ENCODE measurements at regions not wholly inside any gene's neighbourhood (a gene's known extent, or its start where the extent isn't known, plus 50 kb on each side); places are given as distances from the start of the nearest gene placed in this dataset.

- POLR2A ChIA-PET, result no interaction called here
- peaks cover 27% of the 10 kb centered on the region for H3K27me3 Mint-ChIP-seq (ENCODE audit: insufficient read depth, unreplicated experiment)
- CTCF ChIA-PET, result no interaction called here
- no peaks in the 10 kb centered on the region for H3K36me3 Mint-ChIP-seq (ENCODE audit: insufficient read depth, unreplicated experiment)
- no TSS peak for BruUV-seq (replicated peaks)
- H3K9me3 Mint-ChIP-seq (ENCODE audit: unreplicated experiment), result no peaks in the 10 kb centered on the region
- no peak overlapping the region for H3K27ac Mint-ChIP-seq (ENCODE audit: low read depth, unreplicated experiment)
- no peak for DNase-seq (ENCODE audit: unreplicated experiment)
- intact Hi-C loops (cut with micrococcal nuclease), result no loop called here
- H3K4me3 Mint-ChIP-seq (ENCODE audit: unreplicated experiment), result no peak overlapping the region
- no peak for TF ChIP-seq CTCF (IDR thresholded peaks at IDR 0.05; ENCODE audit: unreplicated experiment)
- H3K4me1 Mint-ChIP-seq (ENCODE audit: insufficient read depth, unreplicated experiment), result no peaks in the 10 kb centered on the region
Observed at GRCh38 chr22:27286711-27287110, 514.8 kb downstream of the MN1 start.

- no peaks in the 10 kb centered on the region for H3K9me3 Mint-ChIP-seq (ENCODE audit: unreplicated experiment)
- DNase-seq (ENCODE audit: unreplicated experiment), result no peak
- ChIA-PET CTCF (no interaction called here), POLR2A (no interaction called here)
- intact Hi-C loops (cut with micrococcal nuclease), result no loop called here
- H3K4me1 Mint-ChIP-seq (ENCODE audit: insufficient read depth, unreplicated experiment), result no peaks in the 10 kb centered on the region
- peaks cover 30% of the 10 kb centered on the region for H3K27me3 Mint-ChIP-seq (ENCODE audit: insufficient read depth, unreplicated experiment)
- TF ChIP-seq CTCF (IDR thresholded peaks at IDR 0.05; ENCODE audit: unreplicated experiment), result no peak
- H3K36me3 Mint-ChIP-seq (ENCODE audit: insufficient read depth, unreplicated experiment), result no peaks in the 10 kb centered on the region
- no peak overlapping the region for H3K27ac Mint-ChIP-seq (ENCODE audit: low read depth, unreplicated experiment)
- H3K4me3 Mint-ChIP-seq (ENCODE audit: unreplicated experiment), result no peak overlapping the region
- BruUV-seq (replicated peaks), result no TSS peak
Observed at GRCh38 chr22:27292542-27293299, 508.8 kb downstream of the MN1 start.

- POLR2A ChIA-PET, result no interaction called here
- CTCF ChIA-PET, result no interaction called here
- BruUV-seq (replicated peaks), result no TSS peak
- intact Hi-C loops (cut with micrococcal nuclease), result no loop called here
- no peaks in the 10 kb centered on the region for H3K9me3 Mint-ChIP-seq (ENCODE audit: unreplicated experiment)
- no peak for DNase-seq (ENCODE audit: unreplicated experiment)
- H3K36me3 Mint-ChIP-seq (ENCODE audit: insufficient read depth, unreplicated experiment), result no peaks in the 10 kb centered on the region
- no peaks in the 10 kb centered on the region for H3K4me1 Mint-ChIP-seq (ENCODE audit: insufficient read depth, unreplicated experiment)
- TF ChIP-seq CTCF (IDR thresholded peaks at IDR 0.05; ENCODE audit: unreplicated experiment), result no peak
- H3K27me3 Mint-ChIP-seq (ENCODE audit: insufficient read depth, unreplicated experiment), result peaks cover 41% of the 10 kb centered on the region
- no peak overlapping the region for H3K27ac Mint-ChIP-seq (ENCODE audit: low read depth, unreplicated experiment)
- H3K4me3 Mint-ChIP-seq (ENCODE audit: unreplicated experiment), result no peak overlapping the region
Observed at GRCh38 chr22:27293721-27294445, 507.7 kb downstream of the MN1 start.

GRCh38 chr22:27295040-27295439, 506.5 kb downstream of the MN1 start:
- ChIA-PET CTCF (no interaction called here), POLR2A (interaction anchor here (0.7 kb wide), 1 partner anchor 207 kb away, joined by 3 read pairs; no protein-coding TSS in a partner anchor)
- Mint-ChIP-seq H3K36me3 (ENCODE audit: insufficient read depth, unreplicated experiment) (no peaks in the 10 kb centered on the region), H3K4me1 (ENCODE audit: insufficient read depth, unreplicated experiment) (no peaks in the 10 kb centered on the region), H3K27ac (ENCODE audit: low read depth, unreplicated experiment) (no peak overlapping the region), H3K27me3 (ENCODE audit: insufficient read depth, unreplicated experiment) (peaks cover 47% of the 10 kb centered on the region), H3K9me3 (ENCODE audit: unreplicated experiment) (no peaks in the 10 kb centered on the region), H3K4me3 (ENCODE audit: unreplicated experiment) (no peak overlapping the region)
- no peak for TF ChIP-seq CTCF (IDR thresholded peaks at IDR 0.05; ENCODE audit: unreplicated experiment)
- no peak for DNase-seq (ENCODE audit: unreplicated experiment)
- BruUV-seq (replicated peaks), result no TSS peak
- intact Hi-C loops (cut with micrococcal nuclease), result no loop called here
